ENCODE measurements at regions not wholly inside any gene's neighbourhood (a gene's known extent, or its start where the extent isn't known, plus 50 kb on each side); places are given as distances from the start of the nearest gene placed in this dataset.

DNA sequence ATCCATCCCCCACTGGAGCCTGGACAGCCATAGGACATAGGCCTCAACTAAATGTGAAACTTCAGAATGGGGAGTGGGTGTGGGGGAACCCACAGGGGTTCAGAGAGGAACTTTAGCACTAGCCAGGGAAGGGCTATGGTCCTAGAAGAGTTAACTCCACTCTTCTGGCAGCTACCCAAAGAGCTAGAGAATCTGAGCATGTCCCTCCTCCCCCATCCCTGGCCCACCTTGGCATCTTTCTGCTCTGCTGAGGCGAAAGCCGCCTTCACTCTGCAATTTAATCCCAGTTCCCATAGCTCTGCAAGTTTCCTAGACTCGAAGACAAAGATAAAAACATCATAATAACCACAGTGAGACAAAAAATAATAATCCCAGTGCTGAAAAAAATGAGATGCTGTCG, 214.7 kb upstream of the RTL1 start:
- in situ Hi-C loops (cut with HindIII; ENCODE audit: low pct_unique_long_range_greater_than_20kb, low sequenced_read_pairs), result no loop called here
- no peak for DNase-seq (ENCODE audit: low read depth)

DNA sequence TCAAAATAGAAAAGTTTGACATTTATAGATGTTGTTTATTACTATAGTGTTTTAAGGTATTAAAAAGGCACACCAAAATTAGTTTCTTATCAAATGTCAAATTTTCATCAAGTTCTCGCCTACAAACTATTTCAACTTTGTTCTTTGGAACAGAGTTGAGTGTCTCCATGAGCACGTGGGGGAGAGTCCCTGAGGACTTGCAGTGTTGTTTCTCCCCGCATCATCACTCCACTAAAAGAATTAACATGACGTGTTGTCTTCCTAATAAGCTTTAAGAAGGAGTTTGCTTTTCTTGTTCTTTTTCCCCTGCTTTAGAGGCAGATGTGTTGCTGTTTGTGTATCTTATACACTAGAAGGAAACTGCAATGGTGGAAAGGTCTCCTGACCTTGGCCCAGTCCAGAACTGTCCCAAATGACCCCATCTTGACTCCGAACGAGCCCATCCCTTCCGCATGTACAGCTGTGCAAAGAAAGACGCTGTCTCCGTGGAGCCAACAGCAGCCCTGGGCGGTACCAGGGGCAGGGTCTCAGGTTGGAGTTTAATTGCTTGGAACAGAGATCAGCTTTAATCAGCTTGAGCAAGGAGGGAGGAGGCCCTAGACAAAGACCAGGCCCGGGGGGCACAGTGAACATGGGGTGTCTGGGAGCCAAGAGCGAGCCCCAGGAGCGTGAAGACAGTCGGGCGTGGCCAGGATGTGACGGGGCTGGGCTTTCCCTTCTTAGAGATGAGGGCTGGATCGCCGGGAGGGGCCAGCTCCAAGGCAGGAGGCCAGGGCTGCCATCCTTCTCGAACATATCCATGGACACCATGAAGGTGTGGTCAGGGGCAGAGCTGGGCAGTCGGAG, 215.4 kb upstream of the RTL1 start:
- DNase-seq (ENCODE audit: low read depth), result no peak
- in situ Hi-C loops (cut with HindIII; ENCODE audit: low pct_unique_long_range_greater_than_20kb, low sequenced_read_pairs), result no loop called here

DNA sequence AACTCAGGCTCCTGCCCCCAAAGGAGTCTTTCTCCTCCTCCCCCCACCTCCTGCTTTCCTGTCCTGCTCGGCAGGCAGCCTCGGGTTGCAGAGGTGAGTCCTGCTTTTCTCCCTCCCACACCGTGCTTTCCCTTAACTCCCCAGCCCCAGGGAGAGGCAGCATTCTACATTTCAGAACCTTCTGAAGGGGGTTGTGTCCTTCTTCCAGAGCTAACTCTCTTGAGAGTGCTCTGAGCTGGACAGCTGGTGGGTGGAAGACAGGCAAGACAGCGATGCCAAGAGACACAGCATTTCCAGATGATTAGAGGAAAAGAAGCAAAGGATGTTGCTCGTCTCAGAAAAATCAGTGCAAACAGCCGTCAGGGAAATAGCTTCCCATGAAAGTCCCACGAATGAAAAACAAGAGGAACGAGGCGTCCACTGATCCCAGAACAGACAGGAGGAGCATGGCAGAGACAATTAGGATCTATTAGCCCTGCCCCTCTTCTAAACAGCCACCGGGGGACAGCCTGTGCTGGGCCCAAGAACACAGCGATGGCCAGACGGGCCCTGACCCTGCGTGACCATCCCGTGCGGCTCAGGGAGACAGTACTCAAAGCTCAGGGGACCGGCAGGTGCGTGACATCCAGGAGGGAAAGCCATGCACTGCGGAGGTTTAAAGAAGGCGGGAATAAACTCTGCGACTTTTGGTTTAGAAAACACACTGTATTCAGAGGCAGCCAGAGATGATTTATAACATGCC, 216.5 kb upstream of the RTL1 start:
- DNase-seq (ENCODE audit: low read depth), result no peak

DNA sequence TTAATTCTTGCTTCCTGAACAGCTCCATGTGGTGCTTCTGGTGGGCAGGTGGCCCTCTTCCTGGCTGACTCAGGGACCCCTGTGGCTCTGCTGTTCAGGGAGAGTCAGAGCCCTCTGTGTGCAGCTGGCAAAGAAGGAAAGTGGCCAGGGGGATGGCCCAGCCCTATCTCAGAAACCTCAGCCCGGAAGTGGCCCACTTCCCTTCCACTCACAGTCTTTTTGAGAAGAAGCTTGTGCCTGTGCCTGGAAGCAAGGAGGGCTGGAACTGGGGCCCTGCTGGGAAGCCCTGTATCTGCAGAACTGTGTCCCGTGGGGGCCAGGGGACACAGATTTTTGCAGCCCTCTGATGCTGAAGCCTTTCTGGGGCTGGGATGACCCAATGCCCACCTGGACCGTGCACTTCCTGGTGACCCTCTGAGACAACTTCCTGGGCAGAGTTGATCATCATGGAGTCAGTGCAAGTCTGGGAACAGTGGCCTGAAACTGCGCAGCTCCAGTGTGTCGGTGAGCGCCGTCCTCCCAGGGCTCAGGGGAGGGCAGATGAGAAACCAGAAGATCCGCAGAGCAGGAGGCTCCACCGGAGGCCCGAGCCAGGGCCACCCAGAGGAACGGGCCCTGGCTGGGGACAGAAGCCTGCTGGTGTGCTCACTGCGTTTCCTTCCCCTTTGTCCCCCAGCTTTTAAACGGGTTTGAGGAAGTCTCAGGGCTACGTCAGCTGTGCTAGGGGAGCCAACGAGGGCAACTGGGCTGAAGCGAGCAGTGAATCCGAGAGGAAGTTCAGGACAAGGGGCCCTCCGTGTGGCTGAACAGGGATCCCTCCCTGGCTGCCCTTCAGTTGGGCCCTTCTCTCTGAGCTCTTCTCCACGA, 217.4 kb upstream of the RTL1 start:
- in situ Hi-C loops (cut with HindIII; ENCODE audit: low pct_unique_long_range_greater_than_20kb, low sequenced_read_pairs), result no loop called here
- no peak for DNase-seq (ENCODE audit: low read depth)

More for the DNA sequence above, 216.5 kb upstream of the RTL1 start:
- in situ Hi-C loops (cut with HindIII; ENCODE audit: low pct_unique_long_range_greater_than_20kb, low sequenced_read_pairs), result no loop called here

DNA sequence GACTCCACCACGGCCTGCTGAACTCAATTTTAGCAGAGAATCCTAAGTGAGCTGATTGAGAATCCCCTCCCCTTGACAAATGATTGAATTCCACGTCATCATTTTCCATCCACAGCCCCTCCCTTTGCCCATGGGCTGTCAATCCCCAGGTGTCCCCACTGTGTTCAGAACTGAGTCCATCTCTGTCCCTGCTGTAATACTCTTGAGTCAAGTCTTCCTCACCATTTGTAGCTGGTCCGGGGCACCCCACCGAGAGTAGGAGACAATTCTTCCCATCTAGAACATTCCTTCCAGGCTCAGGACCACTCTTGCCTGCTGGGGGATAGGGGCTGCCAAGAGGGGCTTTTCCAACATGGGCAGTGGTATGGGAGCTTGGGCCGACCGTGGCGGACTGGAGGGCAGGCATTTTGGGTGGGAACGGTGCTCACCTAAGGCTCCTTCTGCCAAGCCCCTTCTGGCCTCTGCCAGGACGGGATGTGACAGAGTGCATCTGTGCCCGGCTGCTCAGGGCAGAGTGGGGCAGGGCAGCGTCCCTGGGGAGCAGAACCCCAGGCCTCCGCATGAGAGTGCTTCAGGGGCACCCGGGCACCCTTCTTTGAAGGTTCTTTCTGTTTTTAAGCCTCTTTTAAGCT, 218.1 kb upstream of the RTL1 start:
- in situ Hi-C loops (cut with HindIII; ENCODE audit: low pct_unique_long_range_greater_than_20kb, low sequenced_read_pairs), result no loop called here
- DNase-seq (ENCODE audit: low read depth), result no peak

DNA sequence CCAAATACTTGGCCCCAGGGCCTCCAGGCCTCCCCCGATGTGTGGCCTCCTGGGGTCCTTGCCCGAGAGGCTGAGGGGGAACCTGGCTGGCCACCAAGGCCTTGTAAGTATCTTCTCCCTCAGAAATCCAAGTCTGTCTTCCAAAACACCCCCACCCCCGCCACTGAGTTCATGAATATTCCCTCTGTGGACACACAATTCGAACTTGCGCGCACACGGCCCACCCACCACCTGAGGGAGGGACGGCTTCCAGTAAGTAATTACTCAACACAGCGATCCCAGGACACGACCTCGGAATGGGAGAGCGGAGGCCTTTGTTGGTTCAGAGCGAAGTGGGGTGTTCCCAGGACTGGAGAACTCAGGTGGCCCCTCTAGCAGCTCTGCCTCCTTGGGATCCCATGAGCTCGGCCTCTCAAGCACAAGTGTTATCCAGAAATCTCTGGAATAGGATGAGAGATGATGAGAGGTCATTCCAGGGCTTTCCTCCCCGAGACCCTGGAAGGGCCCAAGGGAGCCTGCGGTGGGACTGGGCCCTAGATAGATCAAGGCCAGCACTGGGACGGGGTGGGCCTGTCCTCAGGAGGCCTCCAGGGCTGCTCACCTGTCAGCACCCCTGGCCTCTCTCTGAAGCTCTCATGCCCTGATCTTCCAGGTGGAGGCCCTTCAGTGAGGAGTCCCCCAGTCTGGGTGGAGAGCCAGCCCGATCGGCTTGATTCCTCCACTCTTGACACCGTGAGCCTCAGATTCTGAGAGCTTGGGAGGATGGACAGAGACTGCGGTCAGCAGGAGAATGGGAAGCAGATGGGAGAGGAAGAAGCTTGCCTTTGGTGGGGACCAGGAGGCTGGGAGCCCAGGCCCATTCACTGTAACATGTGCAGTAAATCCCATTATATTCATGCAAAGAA, 219.0 kb upstream of the RTL1 start:
- in situ Hi-C loops (cut with HindIII; ENCODE audit: low pct_unique_long_range_greater_than_20kb, low sequenced_read_pairs), result no loop called here
- DNase-seq (ENCODE audit: low read depth), result no peak

DNA sequence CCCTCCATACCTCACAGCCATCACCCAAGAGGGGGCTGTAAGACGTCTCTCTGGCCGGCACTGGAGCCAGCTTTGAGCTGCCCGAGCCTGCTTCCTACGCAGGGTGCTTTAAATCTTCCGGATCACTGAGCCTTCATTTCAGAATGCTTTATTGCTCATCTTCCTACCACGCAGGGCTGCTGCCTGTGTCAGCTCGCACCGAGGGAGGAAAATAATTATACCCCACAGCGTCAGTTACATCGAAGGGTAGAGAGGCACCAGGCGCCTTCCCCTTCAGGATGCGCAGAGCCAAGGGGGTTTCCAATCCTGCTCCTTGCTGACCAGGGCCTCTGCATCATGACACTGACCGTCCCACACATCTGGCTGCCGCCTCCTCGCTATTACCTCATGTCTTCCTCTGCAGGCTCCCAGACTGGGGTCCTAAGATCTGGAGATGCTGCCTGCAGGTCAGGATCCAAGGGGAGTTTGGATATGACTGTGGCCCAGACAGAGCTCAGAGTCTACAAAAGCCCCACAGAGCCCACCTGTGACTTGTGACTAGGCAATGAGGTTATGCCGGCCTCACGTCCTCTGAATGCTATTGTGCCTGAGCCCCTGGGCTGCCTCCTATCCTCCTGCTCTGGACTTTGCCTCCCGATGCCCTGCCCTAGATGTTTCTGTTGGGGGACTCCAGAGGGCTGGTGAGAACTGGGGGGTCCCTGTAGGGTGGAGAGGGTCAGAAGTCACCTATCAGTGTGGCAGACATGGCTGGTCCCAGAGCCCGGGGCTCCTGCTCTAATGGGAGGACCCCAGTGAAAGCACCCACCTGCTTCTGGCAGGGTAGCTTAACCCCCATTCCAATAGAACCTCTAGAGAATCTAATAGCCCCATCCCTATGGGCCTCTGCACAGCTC, 220.3 kb upstream of the RTL1 start:
- in situ Hi-C loops (cut with HindIII; ENCODE audit: low pct_unique_long_range_greater_than_20kb, low sequenced_read_pairs), result no loop called here
- no peak for DNase-seq (ENCODE audit: low read depth)

DNA sequence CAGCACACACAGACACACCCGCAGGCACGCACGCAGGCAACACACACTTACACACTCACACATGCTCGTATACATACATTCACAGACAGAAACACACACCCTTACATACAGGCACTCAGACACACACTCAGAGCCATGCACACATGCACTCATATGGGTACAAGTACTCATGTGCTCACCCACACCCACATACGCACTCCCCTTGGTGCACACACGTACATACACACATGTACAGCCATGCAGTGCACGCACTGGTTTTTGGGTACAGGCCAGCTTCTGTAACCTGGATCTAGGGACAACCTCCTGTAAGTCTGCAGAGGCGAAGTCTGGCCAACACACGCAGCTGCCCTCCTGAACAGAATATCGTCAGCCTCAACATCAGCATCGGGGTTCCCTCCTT, 221.3 kb upstream of the RTL1 start:
- in situ Hi-C loops (cut with HindIII; ENCODE audit: low pct_unique_long_range_greater_than_20kb, low sequenced_read_pairs), result no loop called here

DNA sequence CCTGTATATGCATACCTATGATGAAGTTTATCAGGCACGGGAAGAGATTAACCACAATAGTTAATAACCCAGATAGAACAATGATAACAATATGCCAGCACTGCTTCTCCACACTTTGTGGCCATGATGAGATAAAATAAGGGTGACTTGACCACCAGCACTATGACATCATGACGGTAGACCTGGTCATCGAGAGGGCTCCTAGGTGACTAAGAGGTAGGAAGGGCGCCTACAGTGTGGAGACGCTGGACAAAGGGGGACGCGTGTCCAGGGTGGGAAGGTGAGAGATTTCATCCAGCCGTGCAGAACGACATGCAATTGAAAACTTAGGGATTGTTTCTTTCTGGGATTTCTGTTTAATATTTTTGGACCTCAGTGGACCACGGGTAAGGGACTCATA, 221.8 kb upstream of the RTL1 start:
- DNase-seq (ENCODE audit: low read depth), result no peak
- in situ Hi-C loops (cut with HindIII; ENCODE audit: low pct_unique_long_range_greater_than_20kb, low sequenced_read_pairs), result no loop called here

More for the DNA sequence above, 221.3 kb upstream of the RTL1 start:
- DNase-seq (ENCODE audit: low read depth), result no peak

DNA sequence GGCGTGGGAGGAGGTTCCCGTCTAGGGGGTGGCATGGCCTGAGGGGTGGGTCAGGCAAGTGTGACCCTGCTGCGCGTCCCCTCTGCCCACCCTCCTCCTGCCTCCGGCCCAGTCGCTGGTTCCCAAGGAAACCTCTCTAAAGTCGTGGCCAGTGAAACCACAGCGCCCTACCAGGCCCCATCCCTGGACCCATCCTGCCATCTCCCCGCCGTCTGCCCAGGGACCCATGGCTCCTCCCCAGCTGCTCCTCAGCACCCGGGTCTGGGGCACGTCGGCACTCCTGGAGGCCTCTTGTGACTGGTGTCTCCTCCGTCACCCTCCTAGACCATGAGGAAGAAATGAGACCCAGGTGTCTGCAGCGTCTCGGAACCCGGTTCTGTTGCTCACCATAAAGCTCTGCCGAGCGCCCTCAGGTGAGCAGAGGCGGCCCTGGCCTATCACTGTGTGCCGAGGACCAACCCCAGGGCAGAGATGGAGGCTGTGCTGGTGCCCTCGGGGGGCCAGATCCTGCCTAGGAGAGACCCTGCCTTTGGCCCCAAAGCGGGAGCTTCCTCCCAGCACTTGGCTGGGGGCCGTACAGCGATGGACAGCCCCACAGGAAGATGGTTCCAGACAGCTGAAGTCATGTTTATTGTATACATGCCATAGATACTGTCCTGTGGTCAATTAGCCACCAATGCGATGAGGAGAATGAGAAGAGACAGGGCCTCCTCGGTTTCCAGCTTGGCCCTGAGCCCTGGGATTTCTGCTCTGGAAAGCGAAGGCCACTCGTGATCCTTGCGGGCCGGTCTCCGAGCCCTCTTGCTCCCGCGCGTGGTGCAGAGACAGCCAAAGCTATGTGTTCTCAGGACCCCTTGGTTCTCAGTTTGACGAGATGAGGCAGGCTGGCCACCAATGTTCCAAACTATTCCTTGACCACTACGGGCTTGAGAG, 222.5 kb upstream of the RTL1 start:
- DNase-seq (ENCODE audit: low read depth), result no peak
- in situ Hi-C loops (cut with HindIII; ENCODE audit: low pct_unique_long_range_greater_than_20kb, low sequenced_read_pairs), result no loop called here

DNA sequence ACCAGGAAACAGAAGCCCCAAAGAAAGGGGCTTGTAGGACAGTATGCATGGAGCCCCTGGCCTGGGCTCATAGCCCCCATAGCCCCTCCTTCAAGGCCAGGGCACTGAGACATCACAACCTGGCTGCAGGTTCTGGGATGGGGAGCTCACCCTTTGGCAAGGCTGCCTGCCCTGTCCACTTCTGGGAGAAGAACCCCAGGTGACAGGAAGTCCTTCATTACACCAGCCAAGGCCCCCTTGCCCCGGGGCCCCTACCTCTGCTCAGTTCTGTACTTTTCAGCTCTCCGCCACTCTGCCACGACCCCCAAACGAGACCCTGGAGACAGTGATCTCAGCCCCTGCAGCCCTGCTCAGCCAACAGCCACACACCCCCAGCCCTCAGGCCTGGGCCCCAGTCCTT, 223.2 kb upstream of the RTL1 start:
- in situ Hi-C loops (cut with HindIII; ENCODE audit: low pct_unique_long_range_greater_than_20kb, low sequenced_read_pairs), result no loop called here

DNA sequence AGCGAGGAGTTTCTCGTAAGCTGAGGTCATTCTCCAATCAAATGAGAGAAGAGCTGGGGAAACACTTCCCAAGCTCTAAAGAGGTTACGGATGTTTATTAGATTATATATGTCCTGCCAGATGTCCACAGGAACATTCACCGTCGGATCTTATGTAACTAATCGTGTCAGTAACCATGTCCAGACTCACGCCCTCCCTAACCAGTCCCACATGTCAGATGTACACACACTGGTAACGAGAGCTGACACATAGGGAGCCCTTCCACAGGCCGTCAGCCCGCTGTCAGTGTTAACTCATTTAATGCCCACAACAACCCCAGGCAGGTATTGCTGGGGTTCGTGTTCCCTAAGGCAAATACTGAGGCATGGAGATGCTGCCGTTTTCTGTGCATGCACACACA, 223.7 kb upstream of the RTL1 start:
- no peak for DNase-seq (ENCODE audit: low read depth)
- in situ Hi-C loops (cut with HindIII; ENCODE audit: low pct_unique_long_range_greater_than_20kb, low sequenced_read_pairs), result no loop called here

More for the DNA sequence above, 223.2 kb upstream of the RTL1 start:
- no peak for DNase-seq (ENCODE audit: low read depth)

DNA sequence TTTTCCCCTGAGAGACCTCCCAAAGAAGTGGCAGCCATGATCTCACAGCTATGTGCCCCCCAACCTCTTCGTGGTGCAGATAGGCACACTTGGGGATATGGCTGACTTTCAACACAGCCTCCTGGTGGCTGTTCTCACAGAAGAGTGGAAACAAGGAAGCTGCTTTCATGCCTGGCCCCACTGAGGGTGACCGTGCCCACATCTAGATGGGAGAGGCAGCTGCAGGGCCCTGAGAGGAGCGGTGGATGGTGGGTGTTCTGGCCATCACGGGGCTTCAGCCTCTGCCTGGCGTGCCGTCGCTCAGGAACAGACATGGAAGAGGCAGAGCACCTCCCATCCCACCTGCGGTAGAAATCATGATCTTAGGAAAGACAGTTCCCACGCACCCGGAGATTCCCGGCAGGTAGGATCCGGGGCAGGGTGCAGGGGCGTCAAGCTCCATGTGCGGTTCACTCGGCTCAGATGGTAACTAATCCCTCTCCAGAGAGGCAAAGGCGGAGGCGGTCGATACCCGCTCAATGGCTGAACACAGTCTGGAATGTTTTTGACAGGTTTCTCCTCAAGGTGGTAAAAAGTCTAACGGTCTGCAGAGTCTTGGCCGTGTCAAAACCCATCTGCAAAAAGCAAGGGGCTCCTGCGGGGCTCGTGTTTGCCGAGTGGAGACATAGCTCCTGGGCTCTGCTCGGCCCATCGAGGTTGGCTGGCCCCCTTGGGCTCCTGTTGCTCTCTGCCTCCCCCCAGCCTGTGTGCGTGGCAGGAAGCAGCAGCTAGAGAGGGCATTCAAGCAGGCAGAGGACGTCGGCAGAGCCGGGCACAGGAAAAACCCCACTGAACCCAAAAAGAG, 225.2 kb upstream of the RTL1 start:
- in situ Hi-C loops (cut with HindIII; ENCODE audit: low pct_unique_long_range_greater_than_20kb, low sequenced_read_pairs), result no loop called here
- no peak for DNase-seq (ENCODE audit: low read depth)

DNA sequence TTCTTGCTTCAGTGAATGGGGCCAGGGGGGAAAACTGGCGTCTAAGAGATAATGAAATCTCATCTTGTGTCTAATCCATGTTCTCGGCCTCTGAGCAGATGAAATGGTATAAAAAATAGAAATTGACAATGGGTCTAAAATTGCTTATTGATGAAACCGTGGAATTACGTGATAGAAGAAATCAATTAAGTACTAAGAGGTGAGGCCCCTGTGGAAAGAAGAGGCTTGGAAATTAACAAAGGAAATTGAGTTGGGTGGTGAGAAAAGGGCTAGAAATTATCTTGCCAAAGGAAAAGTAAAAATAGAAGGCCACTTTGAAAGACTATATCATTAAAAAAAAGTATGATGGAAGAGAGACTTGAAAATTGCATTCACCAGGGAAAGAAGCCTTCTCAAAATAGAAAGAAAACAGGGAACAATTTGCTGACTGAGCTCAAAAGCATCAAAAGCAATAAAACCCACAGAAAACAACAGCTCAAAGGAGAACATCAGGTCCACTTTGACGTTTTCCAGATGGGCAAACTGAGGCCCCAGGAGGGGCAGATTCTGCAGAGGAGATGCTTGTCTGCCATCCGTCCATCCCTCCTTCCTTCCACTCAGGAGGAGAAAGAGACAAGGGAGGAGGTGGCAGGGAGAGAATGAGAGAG, 226.1 kb upstream of the RTL1 start:
- DNase-seq (ENCODE audit: low read depth), result no peak
- in situ Hi-C loops (cut with HindIII; ENCODE audit: low pct_unique_long_range_greater_than_20kb, low sequenced_read_pairs), result no loop called here

Data from Caki2 (cell line).